A549 (cell line): ENCODE measurements at regions not wholly inside any gene's neighbourhood (a gene's known extent, or its start where the extent isn't known, plus 50 kb on each side); places are given as distances from the start of the nearest gene placed in this dataset.

Experiments used
- EP300 ChIP-seq, 2 experiments: fragments of >200 bp; sonication (Bioruptor Twin); formaldehyde crosslinking; IDR thresholded peaks; 2 replicates in 1 of 2; 3 replicates in 1 of 2; pipeline ENCODE4 v1.6.1; 2016 to 2017
- ESRRA ChIP-seq: fragments of 150-350 bp; IDR thresholded peaks from 2 replicates; pipeline ENCODE4 v1.6.1; 2014; ENCODE audit warnings: mild to moderate bottlenecking, low read length, borderline replicate concordance
- JUN ChIP-seq, 2 experiments: fragments of >200 bp; sonication (Bioruptor Twin); formaldehyde crosslinking; IDR thresholded peaks; 2 replicates in 1 of 2; 3 replicates in 1 of 2; pipeline ENCODE4 v1.6.1; 2016 to 2017
- POLR2A ChIP-seq: IDR thresholded peaks from 2 replicates; pipeline ENCODE4 v1.6.1; 2012; ENCODE audit warnings: mild to moderate bottlenecking, low read length
- RFX5 ChIP-seq: fragments of 450-650 bp; IDR thresholded peaks from 2 replicates; pipeline ENCODE4 v1.7.1; 2014; ENCODE audit warnings: antibody characterized with exemption, mild to moderate bottlenecking, moderate library complexity
- TP53 ChIP-seq: fragments of 250-450 bp; sonication (Bioruptor Pico); IDR thresholded peaks from 2 replicates; pipeline ENCODE4 v1.5.0; 2021; ENCODE audit warnings: mild to moderate bottlenecking, moderate library complexity
- TF ChIP-seq, protein P1 (sequence below): fragments of >200 bp; sonication (Bioruptor Twin); formaldehyde crosslinking; IDR thresholded peaks from 3 replicates; pipeline ENCODE4 v1.5.1; 2016
- TF ChIP-seq, protein P2 (sequence below): fragments of 200-600 bp; sonication (generic); IDR thresholded peaks from 2 replicates; pipeline ENCODE4 v1.6.1; 2016; ENCODE audit warnings: antibody characterized with exemption, mild to moderate bottlenecking, moderate library complexity

DNA sequence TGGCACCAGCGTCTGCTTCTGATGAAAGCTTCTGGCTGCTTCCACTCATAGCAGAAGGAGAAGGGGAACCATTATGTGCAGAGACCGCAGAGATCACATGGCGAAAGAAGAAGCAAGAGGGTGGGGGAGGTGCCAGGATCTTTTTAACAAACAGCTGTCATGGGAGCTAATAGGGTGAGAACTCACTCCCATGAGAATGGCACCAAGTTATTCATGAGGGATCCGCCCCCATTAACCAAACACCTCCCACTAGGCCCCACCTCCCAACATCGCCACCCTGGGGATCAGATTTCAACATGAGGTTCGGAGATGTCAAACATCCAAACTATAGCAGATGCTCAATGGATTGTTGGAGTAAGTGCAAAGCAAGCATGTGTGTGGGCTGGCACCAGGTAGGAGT is 125.8 kb upstream of the SLIT3 start:
- TF ChIP-seq, protein P1, sequence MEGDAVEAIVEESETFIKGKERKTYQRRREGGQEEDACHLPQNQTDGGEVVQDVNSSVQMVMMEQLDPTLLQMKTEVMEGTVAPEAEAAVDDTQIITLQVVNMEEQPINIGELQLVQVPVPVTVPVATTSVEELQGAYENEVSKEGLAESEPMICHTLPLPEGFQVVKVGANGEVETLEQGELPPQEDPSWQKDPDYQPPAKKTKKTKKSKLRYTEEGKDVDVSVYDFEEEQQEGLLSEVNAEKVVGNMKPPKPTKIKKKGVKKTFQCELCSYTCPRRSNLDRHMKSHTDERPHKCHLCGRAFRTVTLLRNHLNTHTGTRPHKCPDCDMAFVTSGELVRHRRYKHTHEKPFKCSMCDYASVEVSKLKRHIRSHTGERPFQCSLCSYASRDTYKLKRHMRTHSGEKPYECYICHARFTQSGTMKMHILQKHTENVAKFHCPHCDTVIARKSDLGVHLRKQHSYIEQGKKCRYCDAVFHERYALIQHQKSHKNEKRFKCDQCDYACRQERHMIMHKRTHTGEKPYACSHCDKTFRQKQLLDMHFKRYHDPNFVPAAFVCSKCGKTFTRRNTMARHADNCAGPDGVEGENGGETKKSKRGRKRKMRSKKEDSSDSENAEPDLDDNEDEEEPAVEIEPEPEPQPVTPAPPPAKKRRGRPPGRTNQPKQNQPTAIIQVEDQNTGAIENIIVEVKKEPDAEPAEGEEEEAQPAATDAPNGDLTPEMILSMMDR: no peak
- TF ChIP-seq TP53 (no peak), POLR2A (no peak), ESRRA (no peak), EP300 (IDR thresholded peaks at IDR 0.05) (no peak), RFX5 (no peak), JUN (IDR thresholded peaks at IDR 0.05) (no peak)
- TF ChIP-seq, protein P2, sequence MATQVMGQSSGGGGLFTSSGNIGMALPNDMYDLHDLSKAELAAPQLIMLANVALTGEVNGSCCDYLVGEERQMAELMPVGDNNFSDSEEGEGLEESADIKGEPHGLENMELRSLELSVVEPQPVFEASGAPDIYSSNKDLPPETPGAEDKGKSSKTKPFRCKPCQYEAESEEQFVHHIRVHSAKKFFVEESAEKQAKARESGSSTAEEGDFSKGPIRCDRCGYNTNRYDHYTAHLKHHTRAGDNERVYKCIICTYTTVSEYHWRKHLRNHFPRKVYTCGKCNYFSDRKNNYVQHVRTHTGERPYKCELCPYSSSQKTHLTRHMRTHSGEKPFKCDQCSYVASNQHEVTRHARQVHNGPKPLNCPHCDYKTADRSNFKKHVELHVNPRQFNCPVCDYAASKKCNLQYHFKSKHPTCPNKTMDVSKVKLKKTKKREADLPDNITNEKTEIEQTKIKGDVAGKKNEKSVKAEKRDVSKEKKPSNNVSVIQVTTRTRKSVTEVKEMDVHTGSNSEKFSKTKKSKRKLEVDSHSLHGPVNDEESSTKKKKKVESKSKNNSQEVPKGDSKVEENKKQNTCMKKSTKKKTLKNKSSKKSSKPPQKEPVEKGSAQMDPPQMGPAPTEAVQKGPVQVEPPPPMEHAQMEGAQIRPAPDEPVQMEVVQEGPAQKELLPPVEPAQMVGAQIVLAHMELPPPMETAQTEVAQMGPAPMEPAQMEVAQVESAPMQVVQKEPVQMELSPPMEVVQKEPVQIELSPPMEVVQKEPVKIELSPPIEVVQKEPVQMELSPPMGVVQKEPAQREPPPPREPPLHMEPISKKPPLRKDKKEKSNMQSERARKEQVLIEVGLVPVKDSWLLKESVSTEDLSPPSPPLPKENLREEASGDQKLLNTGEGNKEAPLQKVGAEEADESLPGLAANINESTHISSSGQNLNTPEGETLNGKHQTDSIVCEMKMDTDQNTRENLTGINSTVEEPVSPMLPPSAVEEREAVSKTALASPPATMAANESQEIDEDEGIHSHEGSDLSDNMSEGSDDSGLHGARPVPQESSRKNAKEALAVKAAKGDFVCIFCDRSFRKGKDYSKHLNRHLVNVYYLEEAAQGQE: no peak
